ENCODE measurements at regions not wholly inside any gene's neighbourhood (a gene's known extent, or its start where the extent isn't known, plus 50 kb on each side); places are given as distances from the start of the nearest gene placed in this dataset.

- Histone ChIP-seq H3K27ac (no peak overlapping the region), H3K27me3 (replicated peaks) (no peaks in the 10 kb centered on the region), H3K36me3 (replicated peaks) (no peaks in the 10 kb centered on the region), H3K4me3 (ENCODE audit: low read depth, low read length) (no peak overlapping the region)
- DNase-seq = no peak
- TF ChIP-seq, protein P1, sequence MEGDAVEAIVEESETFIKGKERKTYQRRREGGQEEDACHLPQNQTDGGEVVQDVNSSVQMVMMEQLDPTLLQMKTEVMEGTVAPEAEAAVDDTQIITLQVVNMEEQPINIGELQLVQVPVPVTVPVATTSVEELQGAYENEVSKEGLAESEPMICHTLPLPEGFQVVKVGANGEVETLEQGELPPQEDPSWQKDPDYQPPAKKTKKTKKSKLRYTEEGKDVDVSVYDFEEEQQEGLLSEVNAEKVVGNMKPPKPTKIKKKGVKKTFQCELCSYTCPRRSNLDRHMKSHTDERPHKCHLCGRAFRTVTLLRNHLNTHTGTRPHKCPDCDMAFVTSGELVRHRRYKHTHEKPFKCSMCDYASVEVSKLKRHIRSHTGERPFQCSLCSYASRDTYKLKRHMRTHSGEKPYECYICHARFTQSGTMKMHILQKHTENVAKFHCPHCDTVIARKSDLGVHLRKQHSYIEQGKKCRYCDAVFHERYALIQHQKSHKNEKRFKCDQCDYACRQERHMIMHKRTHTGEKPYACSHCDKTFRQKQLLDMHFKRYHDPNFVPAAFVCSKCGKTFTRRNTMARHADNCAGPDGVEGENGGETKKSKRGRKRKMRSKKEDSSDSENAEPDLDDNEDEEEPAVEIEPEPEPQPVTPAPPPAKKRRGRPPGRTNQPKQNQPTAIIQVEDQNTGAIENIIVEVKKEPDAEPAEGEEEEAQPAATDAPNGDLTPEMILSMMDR (IDR thresholded peaks at IDR 0.05; ENCODE audit: low read depth, low read length, missing control alignments) = no peak
- in situ Hi-C loops (cut with HindIII; ENCODE audit: low pct_ligation_motif_present, low sequenced_read_pairs) = no loop called here
Measured at GRCh38 chr5:116389601-116390000, 185.0 kb downstream of the SEMA6A start.

- Histone ChIP-seq H3K27ac (no peak overlapping the region), H3K27me3 (replicated peaks) (no peaks in the 10 kb centered on the region), H3K36me3 (replicated peaks) (no peaks in the 10 kb centered on the region), H3K4me3 (ENCODE audit: low read depth, low read length) (no peak overlapping the region)
- TF ChIP-seq, protein P1 (IDR thresholded peaks at IDR 0.05; ENCODE audit: low read depth, low read length, missing control alignments) = no peak
- in situ Hi-C loops (cut with HindIII; ENCODE audit: low pct_ligation_motif_present, low sequenced_read_pairs) = no loop called here
- no peak for DNase-seq
Measured at GRCh38 chr5:116388564-116389258, 185.9 kb downstream of the SEMA6A start.

DNA sequence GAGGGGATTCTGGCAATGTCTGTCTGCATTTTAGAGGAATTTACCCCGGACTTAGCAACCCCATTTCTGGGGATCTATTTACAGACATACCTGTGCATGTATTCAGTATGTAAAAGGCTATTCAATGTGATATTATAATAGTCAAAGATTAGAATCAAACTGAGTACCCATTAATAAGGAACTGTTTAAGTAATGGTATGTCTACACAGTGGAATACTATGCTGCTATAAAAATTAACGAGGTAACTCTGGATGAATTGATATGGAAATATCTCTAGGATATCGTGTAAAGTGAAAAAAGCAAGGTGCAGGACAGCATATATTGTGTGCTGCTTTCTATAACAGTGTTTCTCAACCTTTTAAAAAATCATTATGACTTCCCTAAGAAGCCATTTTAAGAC is 186.9 kb downstream of the SEMA6A start:
- no peak overlapping the region for H3K27ac ChIP-seq
- DNase-seq = no peak
- H3K27me3 ChIP-seq (replicated peaks) = no peaks in the 10 kb centered on the region
- H3K36me3 ChIP-seq (replicated peaks) = no peaks in the 10 kb centered on the region
- H3K4me3 ChIP-seq (ENCODE audit: low read depth, low read length) = no peak overlapping the region
- TF ChIP-seq, protein P1 (IDR thresholded peaks at IDR 0.05; ENCODE audit: low read depth, low read length, missing control alignments) = no peak
- in situ Hi-C loops (cut with HindIII; ENCODE audit: low pct_ligation_motif_present, low sequenced_read_pairs) = no loop called here

DNA sequence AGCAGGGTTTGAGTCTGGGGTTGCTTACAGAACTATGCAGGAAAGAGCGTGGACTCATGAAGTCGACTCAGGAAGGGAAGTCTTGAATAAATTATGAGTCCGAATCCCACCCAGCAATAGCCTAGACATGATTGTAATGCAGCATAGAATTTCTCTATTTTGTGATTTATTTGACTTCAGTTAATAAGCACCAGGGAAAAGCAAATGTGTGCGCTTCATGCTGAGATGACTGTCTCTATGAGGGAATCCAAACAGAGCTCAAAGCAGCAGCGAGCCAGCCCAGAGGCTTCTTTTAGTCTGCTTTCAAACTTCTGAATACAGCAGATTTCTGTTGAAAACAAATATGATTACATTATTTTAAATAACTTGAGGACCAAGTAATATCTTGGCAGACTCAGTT is 188.0 kb downstream of the SEMA6A start:
- no peak for DNase-seq
- TF ChIP-seq, protein P1 (IDR thresholded peaks at IDR 0.05; ENCODE audit: low read depth, low read length, missing control alignments) = no peak
- in situ Hi-C loops (cut with HindIII; ENCODE audit: low pct_ligation_motif_present, low sequenced_read_pairs) = no loop called here
- no peaks in the 10 kb centered on the region for H3K27me3 ChIP-seq (replicated peaks)
- no peak overlapping the region for H3K4me3 ChIP-seq (ENCODE audit: low read depth, low read length)
- H3K36me3 ChIP-seq (replicated peaks) = no peaks in the 10 kb centered on the region
- H3K27ac ChIP-seq = no peak overlapping the region

- in situ Hi-C loops (cut with HindIII; ENCODE audit: low pct_ligation_motif_present, low sequenced_read_pairs) = no loop called here
- TF ChIP-seq, protein P1 (IDR thresholded peaks at IDR 0.05; ENCODE audit: low read depth, low read length, missing control alignments) = no peak
- no peak overlapping the region for H3K4me3 ChIP-seq (ENCODE audit: low read depth, low read length)
- H3K27me3 ChIP-seq (replicated peaks) = no peaks in the 10 kb centered on the region
- H3K36me3 ChIP-seq (replicated peaks) = no peaks in the 10 kb centered on the region
- no peak overlapping the region for H3K27ac ChIP-seq
- no peak for DNase-seq
Measured at GRCh38 chr5:116382874-116383266, 191.8 kb downstream of the SEMA6A start.

Measured in brain microvascular endothelial cell (primary cell).